Frontal cortex (tissue), 4 donors: ENCODE measurements at regions not wholly inside any gene's neighbourhood (a gene's known extent, or its start where the extent isn't known, plus 50 kb on each side); places are given as distances from the start of the nearest gene placed in this dataset. TPM values are rescaled to one million over a fixed set of nuclear protein-coding genes. Genes with fewer than 3 reads are reported as not detected.

Experiments
- DNase-seq, 2 donors: peaks; one replicate each; pipeline ENCODE4 v3.0.0; 2012; ENCODE audit warnings: low spot score in 2 of 2
- FAIRE-seq: peaks from 2 replicates; lab custom pipeline; 2012; peaks lifted over from hg19 to GRCh38; lab: Jason Lieb, UNC
- small RNA-seq: library from RNA; depleted of rRNA; stranded (forward); fragments of <200 nt; gene quantifications from one replicate; pipeline ENCODE3, GENCODE V24; 2014
- donor health status: control.
- donor health status: control.
- donor health status: control.

- no peak for DNase-seq
- no peak for FAIRE-seq
These were observed 56.6 kb upstream of the ATXN7L3B start for GRCh38 chr12:74481078-74481477.

GRCh38 chr12:74482115-74482514, 55.5 kb upstream of the ATXN7L3B start:
- DNase-seq (no peak), FAIRE-seq (no peak)

DNA sequence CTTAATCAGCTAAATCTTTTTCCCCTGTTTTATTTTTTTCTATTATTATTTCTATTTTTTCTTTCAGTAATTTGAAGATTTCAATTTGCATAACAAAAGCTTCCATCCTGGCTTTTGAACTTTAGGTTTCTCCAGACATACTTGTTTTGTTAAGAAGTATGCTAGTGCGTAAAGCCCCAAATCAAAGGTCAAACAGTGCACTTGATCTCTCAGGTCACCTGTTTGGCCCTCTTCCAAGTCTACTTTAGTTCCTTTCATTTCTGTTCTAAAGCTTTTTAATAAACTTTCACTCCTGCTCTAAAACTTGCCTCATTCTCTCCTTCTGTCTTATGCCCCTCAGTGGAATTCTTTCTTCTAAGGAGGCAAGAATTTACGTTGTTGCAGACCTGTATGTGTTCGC, 54.6 kb upstream of the ATXN7L3B start:
- FAIRE-seq (no peak), DNase-seq (no peak)

Small RNAs in the stretch of these regions (small RNA-seq; reads per million reads assigned to genes)
- gene AC090502.2 (not detected), gene RF00096 (not detected), gene RNU6-1012P (not detected)
